GM21423 (cell line): ENCODE measurements at regions not wholly inside any gene's neighbourhood (a gene's known extent, or its start where the extent isn't known, plus 50 kb on each side); places are given as distances from the start of the nearest gene placed in this dataset.
A peak's percentile ranks its signal among the peaks of the same experiment; 100 is the strongest.

Source experiments
- ATAC-seq: cut with Tn5 transposase; IDR thresholded peaks from one replicate; pipeline ENCODE4 v1.9.1; 2021; ENCODE audit warnings: mild to moderate bottlenecking, moderate library complexity; ENCODE audit not compliant: unreplicated experiment

DNA sequence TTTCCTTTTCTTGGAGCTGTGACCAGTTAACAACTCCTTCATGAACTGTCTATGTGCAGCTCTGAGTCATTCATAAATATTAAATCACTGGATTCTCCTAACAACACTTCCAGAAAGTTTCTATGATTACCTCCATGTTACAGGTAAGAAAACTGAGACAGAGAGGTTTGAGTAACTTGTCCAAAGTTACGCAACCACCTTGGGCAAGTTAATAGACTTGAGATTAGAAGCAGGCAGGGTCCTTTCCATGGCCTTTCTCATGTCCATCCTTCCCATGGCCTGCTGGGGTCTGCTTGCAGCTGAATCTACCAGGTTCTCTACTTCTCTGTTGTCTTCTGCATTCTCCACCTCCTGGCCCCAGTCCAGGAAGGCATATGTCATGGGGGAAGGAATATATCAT, 648.8 kb upstream of the MKI67 start:
- no peak for ATAC-seq

DNA sequence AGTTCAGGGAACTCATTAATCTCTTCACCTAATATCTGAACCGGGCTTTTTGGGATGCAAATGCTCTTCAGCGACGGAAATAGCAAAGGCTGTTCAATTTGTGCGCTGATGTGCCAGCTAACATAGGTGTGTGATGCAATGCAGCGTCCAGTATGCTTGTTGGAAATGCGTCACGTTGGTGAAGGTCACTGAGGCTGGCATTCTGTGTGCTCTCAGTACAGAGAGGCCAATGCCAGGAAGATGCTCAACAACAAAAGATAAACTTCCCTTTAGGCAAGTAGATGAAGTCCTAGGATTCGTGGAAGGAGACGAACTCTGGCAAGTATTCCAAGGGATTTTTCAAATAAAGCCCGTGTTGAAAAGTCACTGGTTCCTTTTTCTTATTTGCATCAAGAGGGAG, 649.5 kb upstream of the MKI67 start:
- ATAC-seq = no peak

DNA sequence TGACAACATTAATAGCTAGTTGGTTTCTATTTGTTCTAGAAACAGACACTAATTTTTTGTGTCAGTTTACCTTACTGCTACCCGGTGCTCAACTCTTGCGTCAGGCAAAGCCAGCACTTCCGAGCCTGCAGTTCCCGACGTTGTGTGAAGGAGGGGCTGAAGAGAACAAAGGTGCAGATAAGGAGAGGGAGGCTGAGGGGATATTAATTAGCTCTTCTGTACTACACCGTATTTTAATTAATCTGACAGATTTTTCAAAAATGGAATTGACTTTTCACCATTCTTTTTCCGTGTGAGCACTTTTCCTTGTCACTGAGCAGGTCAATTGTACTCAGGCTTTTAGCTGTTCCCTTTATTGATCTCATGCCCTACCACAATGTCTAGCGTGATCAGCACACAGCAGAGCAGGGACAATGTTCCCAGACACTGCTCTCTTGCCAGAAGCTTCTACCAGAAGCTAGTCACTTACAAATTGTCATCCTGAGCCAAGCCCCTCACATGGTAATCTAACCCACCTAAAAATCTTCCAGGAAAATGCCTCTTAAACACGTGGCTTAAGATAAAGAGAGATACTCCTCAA, 650.5 kb upstream of the MKI67 start:
- no peak for ATAC-seq

DNA sequence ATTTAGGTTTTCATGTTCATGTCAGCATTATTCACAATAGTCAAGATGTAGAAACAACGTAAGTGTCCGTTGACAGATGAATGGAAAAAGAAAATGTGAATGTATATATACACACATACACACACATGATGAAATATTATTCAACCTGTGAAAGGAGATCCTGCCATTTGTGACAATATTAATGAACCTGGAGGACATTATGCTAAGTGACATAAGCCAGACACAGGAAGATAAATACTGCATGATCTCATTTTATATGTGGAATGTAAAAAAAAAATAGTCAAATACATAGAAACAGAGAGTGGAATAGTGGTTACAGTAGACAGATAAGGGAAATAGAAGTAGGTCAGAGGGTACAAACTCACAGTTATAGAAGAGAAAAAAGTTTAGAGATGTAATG, 651.1 kb upstream of the MKI67 start:
- ATAC-seq = no peak

DNA sequence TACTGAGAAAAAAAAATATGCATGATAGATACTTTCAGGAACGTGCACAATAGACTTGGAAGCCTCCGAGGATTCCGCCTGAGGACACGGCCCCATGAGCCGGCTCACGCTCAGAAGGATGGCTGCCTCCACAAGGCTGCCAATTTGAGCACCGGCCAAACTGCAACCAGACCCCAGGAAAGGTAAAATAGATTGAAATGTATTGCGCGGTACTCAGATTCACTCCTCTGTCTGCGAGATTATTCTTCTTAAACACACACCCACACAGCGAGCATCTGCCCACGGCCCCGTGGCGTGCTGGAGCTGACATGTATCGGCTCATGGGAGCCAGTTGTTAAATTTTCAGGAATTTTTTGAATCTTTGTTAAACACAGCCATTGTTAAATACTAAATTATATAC, 653.2 kb upstream of the MKI67 start:
- ATAC-seq = no peak

DNA sequence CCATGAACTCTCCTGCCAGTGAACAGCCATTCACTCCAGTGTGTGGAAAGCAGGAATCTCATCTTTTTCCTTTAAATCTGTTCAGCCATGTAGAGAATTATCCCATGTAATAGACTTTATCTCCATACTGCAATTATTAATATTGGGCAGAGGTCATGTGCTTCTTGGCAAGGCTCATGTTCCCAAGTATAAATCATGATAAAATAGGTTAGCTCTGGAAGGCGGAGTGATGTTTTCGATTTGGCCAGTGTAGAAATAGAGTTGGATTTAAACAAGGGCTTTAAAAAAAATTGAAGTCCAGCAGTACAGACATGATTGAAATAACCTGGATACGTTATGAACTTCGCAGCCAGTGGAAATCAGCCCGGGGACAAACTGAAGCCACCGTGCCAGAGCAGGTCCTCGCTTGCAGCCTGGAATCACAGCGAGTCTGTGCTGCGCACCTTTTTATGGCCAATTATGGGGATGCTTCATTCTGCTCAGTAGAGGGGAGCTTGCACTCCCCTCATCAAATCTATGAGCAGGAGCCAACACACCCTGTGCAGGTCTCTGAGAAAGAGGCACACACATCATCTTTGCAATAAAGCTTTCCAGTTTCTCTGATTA, 654.0 kb upstream of the MKI67 start:
- no peak for ATAC-seq

DNA sequence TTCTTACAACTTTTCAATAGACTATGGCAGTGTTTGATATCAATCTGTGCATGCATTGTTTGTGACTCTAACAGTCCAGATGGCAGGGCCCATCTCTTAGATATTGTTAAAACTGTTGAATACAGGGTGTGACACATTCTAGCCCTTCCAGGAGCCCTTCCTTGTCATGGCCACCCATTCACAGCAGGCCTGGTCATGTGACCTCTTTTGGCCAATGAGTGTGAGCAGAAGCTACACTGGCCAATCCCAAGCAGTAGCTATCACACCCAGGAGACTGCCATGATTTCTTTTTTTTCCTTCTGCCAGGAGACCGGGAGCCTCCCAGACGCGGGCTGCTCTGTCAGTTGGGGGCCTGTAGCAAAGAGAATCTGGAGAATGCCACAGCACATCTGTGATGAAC, 655.4 kb upstream of the MKI67 start:
- ATAC-seq = no peak

DNA sequence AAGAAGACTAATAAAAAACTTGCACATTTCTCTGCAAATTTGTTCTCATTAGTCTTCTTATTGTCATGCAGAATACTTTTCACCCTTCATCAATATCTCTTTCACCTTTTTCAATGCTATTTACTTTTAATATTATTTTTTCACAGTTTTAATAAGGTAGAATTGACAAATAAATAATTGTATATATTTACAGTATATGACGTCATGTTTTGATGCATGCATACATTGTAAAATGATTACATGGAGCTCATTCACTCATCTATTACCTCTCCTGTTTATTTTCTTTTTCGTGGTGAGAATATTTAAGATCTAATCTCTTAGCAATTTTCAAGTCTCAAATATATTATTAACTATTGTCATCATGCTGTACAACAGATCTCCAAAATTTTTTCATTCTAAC, 658.2 kb upstream of the MKI67 start:
- ATAC-seq = no peak

DNA sequence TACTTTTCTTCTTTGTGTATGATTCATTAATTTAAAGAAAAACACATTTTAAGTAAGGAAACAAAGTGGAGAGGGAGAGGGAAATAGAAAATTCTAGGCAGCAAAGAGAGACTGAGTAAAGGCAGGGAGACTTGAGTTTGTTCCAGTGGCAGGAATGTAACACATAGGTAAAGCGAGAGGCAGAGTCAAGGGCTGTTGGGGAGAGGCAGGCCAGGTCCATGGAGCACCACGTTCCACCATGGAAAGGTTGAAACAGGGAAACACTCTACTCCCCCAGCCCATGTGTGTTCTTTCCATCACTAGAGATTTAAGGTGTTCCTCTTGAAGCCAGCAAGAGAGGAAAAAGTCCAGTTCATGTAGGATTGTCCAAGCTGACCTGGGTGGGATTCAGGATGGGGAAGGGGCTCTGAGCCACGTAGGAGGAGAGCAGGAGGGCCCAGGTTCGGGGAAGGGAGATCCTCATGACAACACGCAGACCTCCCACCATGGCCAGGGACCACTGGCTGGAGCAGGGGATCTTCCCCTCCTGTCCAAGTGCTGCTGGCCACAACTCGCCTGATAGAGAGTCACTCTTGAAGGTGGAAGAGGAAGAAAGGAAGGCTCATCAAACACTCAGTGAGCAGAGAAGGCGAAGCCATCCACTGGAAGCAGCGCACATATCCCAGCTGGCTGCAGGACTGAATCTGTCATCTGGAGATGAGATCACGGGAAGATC, 666.4 kb upstream of the MKI67 start:
- no peak for ATAC-seq

DNA sequence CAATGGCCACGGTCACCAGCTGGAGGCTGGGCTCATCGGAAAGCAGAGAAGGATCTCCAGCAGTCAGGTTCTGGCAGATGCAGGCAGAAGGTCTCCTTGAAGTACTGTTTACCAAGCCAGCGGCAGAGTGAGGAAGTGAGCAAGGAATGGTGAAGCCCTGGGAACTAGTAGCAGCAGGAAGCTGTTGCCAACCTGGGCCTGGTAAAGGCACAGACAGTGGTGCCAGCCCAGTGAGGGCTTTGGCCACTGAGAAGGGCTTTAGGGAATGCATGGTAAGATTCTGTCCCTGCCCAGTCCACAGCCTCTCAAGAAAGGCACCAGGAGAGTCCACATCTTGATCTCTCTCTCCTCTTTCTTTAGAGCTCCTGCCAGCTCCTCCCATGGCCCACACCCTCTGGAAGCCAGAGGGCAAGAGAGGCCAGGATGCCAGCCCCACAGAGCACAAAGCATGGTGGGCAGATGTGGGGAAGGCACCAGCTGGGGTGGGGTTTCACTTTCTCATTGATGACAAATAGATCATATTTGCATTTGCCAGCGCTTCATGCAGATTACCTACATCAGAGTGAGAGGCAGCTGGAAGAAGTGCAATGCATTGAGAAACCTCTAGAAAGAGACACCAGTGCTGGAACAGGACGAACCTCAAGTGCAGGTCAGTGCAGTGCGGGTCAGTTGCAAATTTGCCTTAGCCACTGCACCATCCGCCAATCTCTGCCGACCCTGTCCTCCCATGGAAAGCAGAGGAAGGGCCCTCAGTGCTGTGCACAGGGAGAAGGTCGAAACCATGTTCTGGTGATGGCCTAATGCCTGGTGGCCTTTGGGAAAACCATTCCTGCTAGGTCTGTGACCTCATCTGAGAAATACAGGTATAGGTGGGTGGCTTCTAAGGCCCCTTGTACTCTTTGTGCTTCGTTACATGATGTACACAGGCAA, 667.8 kb upstream of the MKI67 start:
- ATAC-seq = no peak

DNA sequence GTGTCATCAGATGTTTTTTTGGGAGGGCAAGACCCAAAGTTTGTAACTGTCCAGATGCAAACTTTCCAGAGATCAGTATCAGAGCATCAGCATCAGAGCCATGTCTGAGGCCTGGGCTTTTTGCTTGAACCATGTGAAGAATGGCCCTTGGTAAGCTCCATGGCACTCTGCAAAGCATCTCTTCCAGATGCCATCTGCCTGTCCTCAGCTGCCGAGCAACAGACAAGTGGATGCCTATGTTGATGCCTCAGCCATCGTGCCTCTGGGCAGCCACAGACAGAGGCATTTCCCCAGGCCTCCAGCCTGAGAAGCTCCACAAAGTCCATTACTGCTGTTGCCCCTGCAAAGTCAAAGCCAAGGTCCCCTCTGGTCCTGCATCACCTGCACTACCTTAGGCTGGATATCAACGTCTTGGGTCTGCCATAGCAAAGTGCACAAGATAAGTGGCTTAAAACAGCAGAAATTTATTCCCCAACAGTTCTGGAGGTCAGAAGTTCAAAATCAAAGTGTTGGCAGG, 670.2 kb upstream of the MKI67 start:
- ATAC-seq = no peak

DNA sequence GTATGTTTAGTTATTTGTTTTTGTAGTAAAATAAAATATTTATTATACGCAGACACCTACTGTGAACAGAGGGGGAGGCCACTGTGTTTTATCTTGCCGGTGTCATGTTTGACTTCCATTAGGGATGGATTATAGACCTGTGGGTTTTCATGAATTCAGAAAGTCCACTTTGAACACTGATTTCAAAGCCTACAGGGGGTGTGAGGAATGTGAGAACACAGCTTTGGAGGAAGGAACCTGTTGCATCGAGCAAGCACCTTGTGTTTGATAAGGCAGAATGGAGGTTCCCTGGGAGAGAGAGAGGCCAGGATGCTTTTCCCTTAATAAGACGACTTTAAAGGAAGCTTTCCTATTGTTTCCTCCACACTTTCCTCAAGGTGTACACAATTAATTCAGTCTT, 665.0 kb upstream of the MGMT start:
- no peak for ATAC-seq

DNA sequence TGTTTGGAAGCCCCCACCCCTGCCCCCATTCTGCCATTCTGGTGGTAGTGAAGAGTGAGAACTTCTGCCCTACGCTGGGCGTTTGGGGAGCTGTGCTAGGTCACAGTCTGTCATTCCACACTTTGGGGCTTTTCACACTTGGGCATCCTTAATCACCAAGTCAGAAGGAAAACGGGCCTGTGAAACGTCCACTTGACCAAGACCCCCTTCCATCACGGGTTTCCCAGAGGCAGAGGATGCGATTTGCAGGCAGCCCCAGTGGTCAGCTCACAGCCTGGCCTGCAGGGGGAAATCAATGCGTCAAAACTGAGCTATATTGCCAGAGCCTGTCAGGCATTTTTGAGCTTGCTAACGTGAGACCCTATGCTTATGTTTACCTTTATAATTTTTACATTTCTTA, 663.3 kb upstream of the MGMT start:
- no peak for ATAC-seq

DNA sequence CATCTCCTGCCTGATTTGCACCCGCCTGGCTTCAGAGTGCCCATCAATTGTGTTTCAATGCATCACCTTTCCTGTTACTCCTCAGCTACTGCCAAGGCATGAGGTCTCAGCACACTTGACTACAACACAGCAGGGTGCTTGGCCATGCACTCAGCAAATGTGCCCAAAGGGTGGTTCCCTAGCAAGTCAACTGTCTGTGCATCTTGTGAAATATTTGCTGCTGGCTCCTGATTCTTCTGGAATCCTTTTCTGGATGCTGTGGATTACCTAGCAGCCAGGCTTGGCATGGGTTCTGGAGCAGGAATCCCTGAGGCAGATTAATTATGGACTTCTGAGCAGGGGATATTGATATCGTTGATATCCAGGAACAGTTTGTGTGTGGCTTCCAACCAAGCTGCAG, 662.6 kb upstream of the MGMT start:
- ATAC-seq = no peak

DNA sequence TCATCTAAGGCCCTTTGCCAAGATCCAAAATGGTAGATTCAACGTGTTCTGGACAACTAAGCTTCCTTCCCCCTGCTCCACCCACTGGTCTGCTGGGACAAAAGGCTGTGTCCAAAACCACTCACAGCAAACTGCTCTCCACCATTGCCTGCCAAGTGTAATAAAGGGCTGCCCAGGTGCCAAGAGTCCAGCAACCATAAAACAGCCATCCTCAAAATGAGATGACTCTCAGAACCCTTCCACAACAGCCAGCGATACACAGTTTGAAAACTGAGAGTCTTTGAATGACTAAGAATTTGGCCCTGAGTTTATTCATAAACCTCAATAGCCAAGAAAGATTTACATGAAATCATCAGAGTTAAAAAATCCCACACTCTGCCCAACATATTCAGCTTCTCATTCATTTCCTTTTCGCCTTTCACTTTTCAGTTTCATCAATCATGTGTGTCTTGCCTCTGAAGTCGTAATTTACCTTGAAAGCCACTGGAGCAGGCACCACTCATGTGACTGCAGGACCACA, 658.1 kb upstream of the MGMT start:
- peak; percentile 28 for ATAC-seq

DNA sequence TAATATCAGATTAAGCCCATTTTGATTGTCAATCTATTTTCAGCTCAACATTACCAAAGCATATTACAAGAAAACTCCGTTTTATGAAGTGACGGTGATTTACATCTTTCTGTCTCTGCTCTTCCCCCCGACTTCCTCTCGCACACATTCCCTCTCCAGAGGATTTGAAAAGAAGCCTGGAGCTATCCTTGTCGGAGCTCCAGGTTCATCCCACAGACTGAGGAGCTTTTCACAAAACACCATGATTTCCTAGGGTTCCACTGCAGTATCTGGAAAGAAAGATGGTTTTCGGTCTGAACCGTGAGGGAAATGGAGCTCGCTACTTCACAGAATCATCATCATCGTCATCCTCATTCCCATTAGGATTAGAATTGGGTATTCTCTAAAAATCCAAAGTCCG, 655.5 kb upstream of the MGMT start:
- no peak for ATAC-seq

DNA sequence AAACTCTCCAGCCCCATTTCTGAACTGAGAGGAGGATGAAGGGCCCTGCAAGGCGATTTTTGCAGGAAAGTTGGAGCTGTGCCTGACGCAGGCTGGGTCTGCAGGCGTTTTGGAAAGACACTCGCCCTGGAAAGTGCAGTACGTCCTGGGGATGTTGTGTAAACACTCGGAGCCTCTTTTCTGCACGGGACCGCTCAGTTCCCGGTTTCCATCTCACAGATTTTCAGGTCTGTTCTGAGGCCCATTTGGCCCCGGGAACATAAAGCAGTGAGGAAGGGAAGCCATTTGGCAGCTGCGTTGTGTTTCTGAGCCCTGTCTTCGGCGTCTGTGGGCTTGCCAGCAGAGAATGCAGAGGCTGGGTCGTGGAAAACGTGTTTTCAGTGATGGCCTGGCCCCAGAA, 655.0 kb upstream of the MGMT start:
- ATAC-seq = no peak

DNA sequence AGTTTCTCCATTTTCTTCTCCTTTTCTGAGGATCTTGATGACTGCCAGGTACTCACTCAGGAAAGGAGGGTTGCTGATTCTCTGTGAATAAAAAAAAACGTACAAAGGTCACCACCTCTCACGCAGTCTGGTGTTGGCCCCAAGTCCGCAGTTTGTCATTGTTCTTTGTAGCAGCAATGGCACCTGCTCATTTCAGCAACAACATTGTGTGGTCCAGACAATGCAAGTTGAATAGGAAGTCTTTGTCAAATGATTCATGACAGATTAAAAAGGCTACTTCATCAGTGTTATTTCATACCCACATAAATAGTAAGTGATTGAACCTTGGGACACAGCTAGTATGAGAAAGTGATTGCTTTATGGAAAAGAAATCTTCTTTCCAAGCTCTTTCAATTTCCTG, 653.5 kb upstream of the MGMT start:
- no peak for ATAC-seq

DNA sequence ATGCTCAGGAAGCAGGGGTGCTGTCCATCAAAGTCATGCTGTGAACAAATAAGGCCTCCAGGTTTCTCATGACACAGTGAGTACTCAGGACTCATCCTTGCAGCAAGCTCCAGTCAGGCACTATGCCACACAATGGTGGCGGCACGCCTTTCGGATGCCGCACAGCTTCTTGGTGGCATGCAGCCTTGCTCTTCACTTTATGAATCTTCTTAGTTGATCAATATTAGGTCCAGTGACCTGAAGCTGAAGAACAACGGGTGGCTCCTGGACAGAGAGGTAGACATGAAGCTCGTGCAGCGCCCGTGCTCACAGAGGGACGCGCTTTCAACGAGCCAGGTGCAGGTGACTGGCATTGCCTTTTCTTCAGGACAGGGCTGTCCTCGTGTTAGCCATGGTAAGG, 653.0 kb upstream of the MGMT start:
- ATAC-seq = no peak

DNA sequence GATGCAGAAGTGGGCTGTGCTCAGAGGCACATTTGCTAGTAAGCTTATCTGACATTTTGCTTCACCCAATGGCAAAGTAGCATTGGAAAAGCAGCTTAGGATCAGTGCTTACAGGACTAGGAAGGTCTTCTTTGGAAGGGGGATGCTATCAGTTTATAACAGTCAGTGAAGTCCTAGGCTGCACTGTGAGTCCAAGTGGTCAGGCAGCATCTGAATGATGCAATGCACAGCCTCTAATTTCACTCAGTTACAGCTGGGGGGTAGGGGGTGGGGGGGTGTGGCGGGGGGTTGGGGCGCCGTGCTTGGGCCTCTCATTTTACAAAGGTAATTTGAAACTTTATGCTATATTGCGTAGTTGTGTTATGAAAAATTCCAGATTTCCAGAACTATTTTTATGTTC, 652.3 kb upstream of the MGMT start:
- ATAC-seq = no peak

DNA sequence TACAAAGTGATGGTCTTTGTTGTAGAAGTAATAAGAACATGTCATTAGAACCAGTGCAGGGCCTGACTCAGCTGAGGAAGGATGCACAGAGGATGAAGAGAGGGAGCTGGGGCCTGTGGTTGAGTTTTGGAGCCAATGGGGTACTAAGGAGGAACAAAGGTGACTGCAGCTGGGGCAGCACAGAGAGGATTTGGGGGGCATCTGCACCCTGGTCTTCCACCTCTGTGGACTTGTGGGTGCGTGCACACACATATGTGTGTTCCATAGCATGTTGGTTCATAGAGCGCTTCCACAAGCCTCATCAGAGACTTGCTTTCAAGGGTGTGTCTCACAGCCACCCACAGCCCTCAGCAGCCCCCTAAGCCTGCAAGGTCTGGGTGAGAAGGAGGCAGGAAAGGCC, 650.3 kb upstream of the MGMT start:
- no peak for ATAC-seq
